NCI-H1092 (cell line): ENCODE measurements at regions not wholly inside any gene's neighbourhood (a gene's known extent, or its start where the extent isn't known, plus 50 kb on each side); places are given as distances from the start of the nearest gene placed in this dataset.
A peak's percentile ranks its signal among the peaks of the same experiment; 100 is the strongest.

Experiments
- DNase-seq: peaks from one replicate; lab custom pipeline; 2025; lab: John Stamatoyannopoulos, UW

DNA sequence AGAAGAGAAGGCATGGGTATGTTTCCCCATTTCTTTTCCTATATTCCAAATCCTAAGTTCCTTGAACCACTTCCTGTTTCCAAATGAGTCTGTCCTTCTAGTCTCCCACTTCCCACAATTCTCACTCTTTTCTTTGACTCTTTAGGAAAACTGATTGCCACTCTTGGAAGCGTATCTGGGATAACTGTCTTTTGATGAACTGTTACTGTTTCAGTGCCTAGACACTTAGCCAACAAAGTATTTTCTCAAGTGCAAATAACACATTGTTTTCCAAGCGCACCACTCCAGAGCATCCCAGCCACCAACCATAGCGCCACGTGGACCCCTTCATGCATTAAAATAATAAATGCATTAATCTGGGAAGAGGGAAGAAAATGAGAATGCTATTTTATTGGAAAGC, 342.8 kb downstream of the MTX2 start:
- no peak for DNase-seq

DNA sequence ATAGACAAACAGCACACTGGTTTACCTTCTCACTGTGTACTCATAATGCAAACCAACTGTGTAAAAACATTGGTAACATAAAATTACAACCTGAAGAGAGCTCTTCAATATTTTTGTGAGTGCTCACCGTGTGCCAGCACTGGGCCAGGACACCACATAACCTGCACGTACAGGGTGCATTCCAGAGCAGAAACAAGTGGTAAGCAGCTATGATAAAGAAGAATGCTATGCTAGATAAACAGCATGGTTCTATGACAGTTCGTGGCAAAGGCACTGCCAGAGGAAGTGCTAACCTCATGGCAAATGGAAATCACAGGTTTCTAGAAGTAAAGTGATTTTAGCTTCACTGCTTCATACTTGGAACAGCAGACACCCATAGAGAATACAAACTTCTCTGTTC, 343.5 kb downstream of the MTX2 start:
- DNase-seq, result no peak

GRCh38 chr2:176613323-176613987, 344.2 kb downstream of the MTX2 start:
- no peak for DNase-seq

- no peak for DNase-seq
These were observed 344.8 kb downstream of the MTX2 start for GRCh38 chr2:176614049-176614448.

DNA sequence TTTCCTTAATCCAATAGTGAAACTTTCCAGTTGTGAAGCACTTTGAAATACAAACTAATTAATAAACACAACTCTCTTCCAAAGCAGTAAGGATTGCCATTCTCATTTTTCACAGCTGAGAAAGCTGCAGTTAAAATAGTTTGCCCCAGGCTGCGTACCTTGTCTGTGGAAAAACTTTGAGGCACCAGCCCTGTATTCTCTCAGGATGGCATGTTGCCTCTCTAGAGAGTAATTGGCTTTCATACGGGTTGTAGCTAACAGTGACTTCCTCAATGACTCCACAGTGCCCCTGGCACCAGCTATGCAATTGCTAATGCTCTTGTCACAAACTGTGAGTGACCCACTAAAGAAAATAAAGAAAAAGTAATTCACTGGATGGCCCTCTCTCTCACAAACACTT, 345.7 kb downstream of the MTX2 start:
- no peak for DNase-seq

DNA sequence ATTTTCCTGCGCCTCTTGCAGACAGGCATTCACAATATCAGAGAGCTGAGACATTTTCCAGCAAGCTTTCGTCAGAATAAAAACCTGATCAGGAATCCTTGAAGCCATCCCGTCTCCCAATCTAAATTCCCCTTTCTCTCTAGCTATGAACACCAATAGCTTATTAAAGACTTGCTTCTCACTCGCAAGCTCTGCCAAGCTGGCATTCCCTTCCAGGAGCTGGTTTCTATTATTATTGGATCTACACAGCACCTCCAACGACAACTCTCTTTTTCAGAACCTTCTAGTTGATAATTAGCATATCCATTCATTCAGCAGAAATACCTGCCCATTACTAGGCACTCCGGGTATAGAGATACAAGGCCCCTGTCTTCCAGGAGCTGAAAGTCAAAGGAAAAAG, 350.3 kb downstream of the MTX2 start:
- DNase-seq, result no peak

- no peak for DNase-seq
These were observed 352.1 kb downstream of the MTX2 start for GRCh38 chr2:176621350-176621749.

DNA sequence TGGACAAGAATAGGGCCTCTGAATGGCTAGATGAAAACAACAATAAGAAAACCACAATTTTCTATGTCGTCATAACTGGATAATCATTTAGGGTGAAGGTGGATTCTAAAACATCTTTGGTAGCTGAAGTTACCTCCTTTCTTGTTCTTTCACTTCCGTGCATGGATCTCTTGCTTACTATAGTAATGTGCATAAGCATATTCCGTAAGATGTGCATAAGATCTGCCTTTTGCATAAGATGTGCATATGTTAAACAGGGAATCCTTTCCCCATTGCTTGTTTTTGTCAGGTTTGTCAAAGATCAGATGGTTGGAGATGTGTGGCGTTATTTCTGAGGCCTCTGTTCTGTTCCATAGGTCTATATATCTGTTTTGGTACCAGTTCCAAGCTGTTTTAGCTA, 353.6 kb downstream of the MTX2 start:
- DNase-seq, result no peak

DNA sequence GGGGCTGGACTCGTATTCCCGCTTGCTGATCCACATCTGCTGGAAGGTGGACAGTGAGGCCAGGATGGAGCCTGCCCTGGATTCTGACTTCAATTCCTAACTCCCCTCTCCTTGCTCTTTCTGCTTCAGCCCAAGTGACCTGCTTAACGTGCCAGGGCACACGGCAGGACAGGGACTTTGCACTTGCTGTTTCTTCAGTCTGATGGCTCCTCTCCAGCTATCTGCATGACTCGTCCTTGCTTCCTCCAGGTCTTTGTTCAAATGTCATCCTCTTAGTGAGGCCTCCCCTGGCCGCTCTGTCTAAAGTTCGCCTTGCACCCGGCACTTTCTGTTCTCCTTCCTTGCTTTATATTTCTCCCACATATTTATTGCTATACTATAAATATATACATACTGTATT, 357.6 kb downstream of the MTX2 start:
- no peak for DNase-seq

DNA sequence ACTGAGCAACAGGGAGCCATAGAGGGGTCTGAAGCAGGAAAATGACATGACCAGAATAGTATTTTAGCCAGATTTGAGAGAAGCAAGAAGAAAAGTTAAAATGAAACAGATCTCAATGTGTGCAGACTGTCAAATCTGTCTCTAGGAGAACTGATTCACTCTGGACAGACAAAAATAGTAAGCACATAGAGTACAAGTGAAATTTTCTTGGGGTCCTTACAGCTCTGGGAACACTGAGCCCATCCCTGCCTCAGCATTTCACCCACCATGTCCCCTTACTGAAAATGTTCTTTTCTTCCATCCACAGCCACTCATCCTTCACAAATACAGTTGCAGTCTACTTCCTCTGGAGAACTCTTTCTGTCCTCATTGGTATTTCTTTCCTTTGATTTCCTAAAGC, 359.2 kb downstream of the MTX2 start:
- no peak for DNase-seq

- no peak for DNase-seq
These were observed 364.5 kb downstream of the MTX2 start for GRCh38 chr2:176633754-176634153.

DNA sequence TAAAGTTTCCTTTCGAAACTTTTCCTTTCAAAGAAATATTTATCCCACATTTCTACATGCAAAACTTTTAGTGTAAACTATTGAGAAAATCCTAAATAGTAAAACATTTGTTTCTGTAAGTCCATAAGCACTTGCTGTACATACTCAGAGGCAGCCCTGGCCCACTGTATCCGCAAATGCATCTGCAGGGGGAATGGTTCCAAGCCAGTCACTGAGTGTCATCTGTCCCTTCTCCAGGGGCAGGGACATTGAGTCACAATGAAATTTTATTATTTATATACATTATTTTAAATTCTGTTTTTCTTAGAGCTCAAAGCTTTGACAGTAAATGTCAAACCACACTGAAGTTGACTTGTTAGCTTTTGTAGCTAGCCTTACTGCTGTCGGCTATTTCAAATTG, 367.2 kb downstream of the MTX2 start:
- DNase-seq, result no peak

- DNase-seq, result no peak
These were observed 367.9 kb downstream of the MTX2 start for GRCh38 chr2:176637142-176637485.

- DNase-seq, result no peak
These were observed 368.4 kb downstream of the MTX2 start for GRCh38 chr2:176637486-176638166.

GRCh38 chr2:176638167-176639015, 369.1 kb downstream of the MTX2 start:
- peak; percentile 20 for DNase-seq

DNA sequence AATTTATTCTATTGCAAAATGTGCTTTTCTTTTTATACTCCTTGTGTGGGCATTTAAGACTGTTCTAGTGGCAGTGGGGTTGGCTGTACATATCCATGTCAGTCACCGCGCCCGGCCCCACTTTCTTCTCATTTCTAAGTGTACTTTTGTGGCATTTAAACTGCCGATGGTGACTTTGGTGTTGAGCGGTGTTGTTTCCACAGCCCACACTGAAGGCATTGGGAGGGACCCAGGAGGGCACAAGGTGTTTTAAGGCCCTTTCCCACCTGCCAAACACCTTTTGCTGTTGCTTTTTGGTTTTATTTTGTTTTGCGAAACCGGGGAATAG, 369.7 kb downstream of the MTX2 start:
- DNase-seq, result no peak

GRCh38 chr2:176639671-176640070, 370.4 kb downstream of the MTX2 start:
- no peak for DNase-seq

DNA sequence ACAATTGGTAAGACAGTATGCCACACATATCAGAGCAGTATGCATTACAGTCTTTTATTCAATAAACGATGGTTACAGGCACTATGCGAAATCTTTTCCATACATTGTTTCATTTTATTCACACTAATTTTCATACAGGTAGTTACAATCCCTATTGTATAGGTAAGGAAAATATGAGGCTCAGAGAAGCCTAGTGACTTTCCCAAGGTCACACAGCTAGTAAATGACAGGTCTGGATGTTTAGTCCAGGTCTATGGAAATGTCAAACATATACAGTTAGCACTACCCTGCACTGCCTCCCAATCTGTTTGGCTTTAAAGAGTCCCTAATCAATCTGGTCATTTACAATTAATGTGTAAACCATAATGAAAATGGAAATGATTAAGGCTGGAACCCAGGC, 372.2 kb downstream of the MTX2 start:
- DNase-seq, result no peak

DNA sequence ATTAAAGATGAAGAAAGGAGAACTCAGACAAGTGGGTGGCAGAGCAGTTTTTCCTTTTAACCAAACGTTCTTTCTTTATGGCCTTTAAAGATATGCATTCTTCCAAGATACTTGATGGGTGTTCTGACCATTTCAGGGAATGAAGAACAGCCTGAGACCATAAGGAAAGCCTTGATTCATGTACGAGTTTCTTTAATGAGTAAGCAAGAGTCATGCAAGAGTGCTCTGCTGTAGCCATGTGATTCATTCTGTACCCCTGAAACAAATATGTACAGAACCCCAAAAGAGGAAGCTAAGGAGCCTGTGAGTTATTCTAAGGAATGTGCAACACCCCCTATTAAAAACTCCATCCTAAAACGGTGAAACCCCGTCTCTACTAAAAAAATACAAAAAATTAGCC, 372.8 kb downstream of the MTX2 start:
- DNase-seq, result no peak

DNA sequence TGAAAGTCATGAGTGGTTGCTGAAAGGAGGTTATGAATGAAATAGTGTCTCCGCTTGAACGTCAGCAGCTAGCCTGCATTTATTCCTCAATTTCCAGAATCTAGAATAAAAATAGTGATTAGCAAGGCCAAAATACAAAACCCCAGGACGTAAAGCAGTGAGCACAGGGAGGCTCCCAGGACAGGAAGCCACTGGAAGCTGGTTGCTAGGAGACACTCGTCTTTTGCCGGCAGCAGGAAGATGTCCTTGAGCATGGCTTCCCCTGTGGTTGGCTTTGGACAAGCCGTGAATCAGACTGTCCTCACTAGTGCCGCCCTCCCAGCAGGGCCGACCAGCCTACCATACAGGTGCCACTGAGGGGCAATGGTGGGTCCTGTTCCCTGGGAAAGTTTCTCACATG, 374.4 kb downstream of the MTX2 start:
- peak; percentile 31 for DNase-seq

- DNase-seq, result no peak
These were observed 376.3 kb downstream of the MTX2 start for GRCh38 chr2:176645494-176645893.

GRCh38 chr2:176646033-176646615, 376.9 kb downstream of the MTX2 start:
- no peak for DNase-seq
